GM08714 (cell line): ENCODE measurements at regions not wholly inside any gene's neighbourhood (a gene's known extent, or its start where the extent isn't known, plus 50 kb on each side); places are given as distances from the start of the nearest gene placed in this dataset.

Source experiments
- H3K4me3 ChIP-seq: fragments of 200-500 bp; sonication (Bioruptor generic); 2 replicates; pipeline ENCODE4 v1.5.1; 2014; ENCODE audit warnings: mild to moderate bottlenecking, low read length, inconsistent platforms
- ZNF274 ChIP-seq: IDR thresholded peaks from 2 replicates; pipeline ENCODE4 v1.6.1; 2012; ENCODE audit warnings: mild to moderate bottlenecking, low read depth, low read length

DNA sequence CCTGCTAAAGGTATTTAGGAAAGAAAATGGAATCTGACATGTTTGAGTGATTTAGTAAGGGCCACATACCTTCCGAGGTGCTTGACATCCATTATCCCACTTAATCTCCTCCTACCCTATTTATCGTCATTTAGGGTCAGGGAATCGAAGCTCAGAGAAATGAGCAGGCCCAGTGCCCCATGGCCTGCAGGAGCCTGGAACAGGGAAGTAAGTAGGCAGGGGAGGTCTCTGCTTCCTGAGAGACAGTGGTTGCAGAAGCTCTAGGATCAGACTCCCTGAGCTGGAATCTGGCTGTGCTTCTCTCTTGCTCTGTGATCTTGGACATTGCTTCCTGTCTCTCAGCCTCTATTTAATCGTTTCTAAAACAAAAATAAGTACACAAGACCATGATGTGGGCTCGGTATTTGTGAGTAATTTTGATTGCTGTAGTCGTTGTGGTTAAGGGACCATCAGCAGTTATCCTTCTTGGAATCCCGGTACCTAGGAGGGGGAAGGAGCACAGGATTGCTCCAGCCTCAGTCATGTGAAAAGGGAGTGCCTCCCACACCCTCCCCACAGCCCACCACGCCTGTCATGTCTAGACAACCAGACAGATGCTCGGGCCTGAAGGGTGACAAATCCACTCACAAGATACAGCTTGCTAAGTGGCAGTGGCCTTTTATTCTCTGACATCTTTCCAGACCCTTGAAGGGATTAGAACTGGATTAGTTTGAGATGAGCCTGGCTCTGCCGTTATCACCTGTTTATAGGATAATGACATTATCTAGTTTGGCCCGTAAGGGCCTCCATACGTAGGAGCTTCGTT, 169.2 kb upstream of the TSHZ3 start:
- TF ChIP-seq ZNF274: no peak
- H3K4me3 ChIP-seq: no peak overlapping the region

DNA sequence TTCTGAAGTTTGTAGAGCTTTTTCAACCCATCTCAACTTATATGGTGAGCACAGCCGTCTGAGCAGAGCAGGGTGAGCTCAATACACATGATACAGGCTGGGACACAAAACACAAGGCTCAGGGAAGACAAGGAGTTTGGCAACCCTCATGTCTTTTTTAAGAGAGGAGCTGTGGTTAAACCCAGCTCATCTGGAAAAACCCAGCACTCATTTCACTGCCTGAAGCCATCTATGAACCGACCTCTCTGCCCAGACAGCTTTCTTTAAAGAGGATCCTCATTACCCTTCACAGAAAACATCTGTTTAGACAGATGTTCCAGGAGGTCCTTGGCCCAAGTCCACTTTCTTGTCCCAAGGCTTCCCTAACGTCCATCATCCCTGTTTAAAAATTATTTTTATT, 170.0 kb upstream of the TSHZ3 start:
- no peak overlapping the region for H3K4me3 ChIP-seq
- no peak for TF ChIP-seq ZNF274

DNA sequence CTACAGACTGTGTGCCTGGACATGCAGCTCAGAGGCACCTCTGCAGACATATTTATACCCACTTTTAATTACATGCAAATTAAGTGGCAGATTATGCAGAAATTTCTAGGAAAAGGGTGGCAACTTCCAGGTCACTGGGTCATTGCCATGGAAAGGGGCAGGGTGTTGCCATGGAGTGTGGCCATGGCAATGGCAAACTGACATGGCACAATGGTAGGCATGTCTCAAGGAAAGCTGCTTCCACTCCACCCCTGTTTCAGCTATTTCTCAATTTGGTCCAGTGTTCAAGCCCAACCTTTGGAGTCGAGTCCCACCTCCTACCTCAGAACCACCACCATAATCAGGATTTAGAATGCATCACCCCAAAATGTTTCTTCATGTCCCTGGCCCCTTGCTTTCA, 170.7 kb upstream of the TSHZ3 start:
- no peak for TF ChIP-seq ZNF274
- no peak overlapping the region for H3K4me3 ChIP-seq

DNA sequence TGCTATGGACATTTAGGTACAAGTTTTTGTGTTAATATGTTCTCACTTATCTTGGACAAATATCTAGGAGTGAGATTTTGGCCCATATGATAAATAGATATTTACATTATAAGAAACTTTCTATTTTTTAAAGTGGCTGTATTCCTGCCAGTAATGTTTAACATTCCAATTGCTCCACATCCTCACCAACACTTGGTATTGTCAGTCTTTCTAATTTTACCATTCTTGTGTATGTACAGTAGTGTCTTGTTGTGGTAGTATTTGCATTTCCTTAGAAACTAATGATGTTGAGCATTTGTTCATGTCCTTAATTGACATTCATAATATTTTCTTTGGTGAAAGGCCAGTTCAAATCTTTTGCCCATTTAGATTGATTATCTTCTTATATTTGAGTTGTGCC, 171.4 kb upstream of the TSHZ3 start:
- TF ChIP-seq ZNF274: no peak
- no peak overlapping the region for H3K4me3 ChIP-seq

DNA sequence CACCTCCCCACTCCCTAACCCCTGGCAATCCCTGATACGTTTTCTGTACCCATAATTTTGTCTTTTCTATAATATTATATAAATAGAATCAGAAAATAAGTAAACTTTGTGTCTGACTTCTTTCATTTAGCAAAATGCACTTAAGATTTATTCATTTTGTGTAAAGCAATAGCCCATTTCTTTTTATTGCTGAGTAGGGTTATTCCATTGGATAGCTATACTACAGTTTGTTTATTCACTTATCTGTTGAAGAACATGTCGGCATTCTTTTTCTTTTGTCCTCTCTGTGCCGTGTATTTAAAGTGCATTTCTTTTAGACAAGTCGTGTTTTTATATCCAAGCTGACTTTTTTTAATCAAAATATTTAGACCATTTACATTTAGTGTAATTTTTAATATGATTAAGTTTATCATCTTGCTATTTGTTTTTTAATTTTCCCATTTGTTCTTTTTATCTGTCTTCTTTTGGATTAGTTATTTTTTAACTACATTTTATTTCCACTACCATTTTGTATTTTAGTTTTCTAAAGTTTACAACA, 176.4 kb upstream of the TSHZ3 start:
- H3K4me3 ChIP-seq: no peak overlapping the region
- TF ChIP-seq ZNF274: no peak

DNA sequence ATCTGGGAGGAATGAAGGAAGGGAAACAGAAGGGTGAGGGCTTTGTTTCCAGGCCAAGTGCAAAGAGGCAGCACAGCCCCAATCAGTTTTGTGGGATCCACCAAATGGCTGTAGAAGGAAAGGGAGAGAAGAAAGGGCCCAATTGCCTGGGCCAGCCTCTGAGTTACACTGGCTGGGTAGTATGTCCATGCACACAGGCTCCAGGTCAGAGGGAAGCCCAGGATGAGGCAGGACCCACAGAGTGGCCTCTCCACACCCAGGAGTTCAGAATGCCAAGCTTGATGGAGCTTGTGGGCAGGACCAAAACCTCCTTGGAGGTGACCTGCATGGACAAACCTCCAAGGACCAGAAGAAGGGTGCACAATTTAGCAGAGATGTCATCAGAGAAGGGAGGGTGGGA, 178.2 kb upstream of the TSHZ3 start:
- H3K4me3 ChIP-seq: no peak overlapping the region
- no peak for TF ChIP-seq ZNF274

DNA sequence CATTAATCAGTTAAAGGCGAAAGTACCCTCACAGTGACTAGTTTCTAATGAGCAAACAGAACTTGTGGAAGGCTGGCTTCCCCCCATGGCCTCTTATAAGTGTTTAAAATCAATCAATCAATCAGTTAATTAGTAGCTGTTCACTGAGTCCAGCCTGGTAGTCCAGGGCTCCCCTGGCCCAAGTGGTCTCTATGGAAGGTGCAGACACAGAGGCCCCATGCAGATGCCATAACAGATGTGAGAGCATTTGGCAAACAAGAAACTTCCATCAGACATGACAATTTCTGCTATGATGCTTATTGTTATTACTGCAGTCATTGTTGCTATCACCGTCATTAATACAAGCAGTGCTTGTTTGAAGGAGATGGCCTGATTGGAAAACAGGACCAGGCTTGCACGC, 179.0 kb upstream of the TSHZ3 start:
- H3K4me3 ChIP-seq: no peak overlapping the region
- no peak for TF ChIP-seq ZNF274

DNA sequence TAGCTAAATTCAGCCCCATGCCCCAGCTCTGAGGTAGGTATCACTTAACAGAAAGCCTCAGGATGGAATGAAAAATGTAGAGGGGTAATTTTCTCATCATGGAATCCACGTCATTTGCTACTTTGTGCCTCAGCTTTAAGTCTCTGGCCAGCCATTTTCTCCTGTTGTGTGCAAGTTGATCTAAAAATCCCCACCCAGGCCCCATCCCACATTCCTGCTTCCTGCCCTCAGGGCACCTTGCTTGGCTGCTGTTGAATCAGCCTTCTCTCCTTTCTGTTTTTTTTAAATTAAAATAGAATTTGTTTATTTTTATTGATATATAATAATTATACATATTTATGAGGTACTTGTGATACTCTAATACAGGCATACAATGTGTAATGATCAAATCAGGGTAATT, 179.9 kb upstream of the TSHZ3 start:
- no peak for TF ChIP-seq ZNF274

DNA sequence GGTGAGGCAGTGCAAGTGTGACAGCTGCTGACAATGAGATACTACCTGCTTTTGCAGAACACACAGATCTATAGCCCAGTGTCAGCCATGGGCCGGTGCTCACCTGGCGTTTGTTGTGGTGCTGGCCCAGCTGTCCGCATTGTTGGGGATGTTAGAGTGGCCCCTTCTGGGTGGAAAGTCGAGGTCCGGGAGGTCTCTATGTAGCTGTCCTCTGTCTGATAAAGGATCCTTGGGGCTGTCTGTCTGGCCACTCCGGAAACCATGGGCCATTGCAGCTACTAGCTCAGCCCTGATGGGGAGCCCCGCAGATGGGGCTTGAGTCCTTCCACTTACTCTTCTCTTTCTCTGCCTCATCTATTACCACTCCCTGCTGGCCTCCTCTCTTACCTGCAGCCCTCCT, 181.5 kb upstream of the TSHZ3 start:
- H3K4me3 ChIP-seq: no peak overlapping the region
- TF ChIP-seq ZNF274: no peak

More for the DNA sequence above, 179.9 kb upstream of the TSHZ3 start:
- no peak overlapping the region for H3K4me3 ChIP-seq

DNA sequence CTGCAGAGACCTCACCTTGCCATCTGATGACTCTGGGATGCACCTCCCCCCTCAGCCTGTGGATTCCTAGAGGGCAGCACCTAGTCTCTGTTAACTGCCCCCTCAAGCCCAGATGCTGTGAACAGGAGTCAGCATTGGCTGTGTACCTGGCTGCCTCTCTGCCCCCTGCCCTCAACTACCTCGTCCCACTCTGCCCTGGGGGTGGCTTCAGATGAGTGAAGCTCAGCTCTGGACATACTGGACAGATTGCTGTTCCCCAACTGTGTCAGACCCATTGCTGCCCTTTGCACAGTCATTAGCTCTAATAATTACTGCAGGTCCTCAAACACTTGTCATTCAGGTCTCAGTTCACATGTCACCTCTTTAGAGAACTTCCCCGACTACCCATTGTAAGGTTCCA, 182.1 kb upstream of the TSHZ3 start:
- H3K4me3 ChIP-seq: no peak overlapping the region
- TF ChIP-seq ZNF274: no peak

DNA sequence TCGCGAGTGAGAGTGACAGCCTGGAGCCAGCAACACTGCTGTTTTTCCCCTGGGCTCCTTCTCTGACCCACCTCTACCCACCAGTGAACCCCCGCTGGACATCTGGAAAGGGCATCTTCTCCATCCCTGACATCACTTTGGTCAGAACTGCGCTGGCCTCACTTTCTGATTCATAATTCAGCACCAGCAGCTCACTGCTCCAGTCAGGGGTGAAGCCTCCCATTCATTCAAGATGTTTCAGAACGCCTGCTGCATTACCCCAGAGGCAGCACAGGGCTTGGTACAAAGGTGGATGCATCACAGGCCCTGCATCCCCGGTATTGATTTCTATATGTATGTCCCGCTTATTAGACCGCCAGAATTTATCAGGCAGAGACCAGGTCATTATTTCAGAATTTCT, 182.8 kb upstream of the TSHZ3 start:
- TF ChIP-seq ZNF274: no peak
- H3K4me3 ChIP-seq: no peak overlapping the region

DNA sequence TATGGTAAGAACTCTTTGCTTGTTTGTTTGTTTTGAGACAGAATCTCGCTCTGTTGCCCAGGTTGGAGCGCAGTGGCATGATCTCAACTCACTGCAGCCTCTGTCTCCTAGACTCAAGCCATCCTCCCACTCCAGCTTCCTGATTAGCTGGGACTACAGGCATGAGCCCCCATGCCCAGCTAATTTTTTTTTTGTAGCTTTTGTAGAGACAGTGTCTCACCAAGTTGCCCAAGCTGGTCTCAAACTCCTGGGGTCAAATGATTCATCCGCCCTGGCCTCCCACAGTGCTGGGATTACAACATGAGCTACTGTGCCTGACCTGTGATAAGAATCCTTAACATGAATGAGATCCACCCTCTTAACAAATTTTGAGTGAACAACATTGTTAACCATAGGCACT, 183.9 kb upstream of the TSHZ3 start:
- no peak overlapping the region for H3K4me3 ChIP-seq
- TF ChIP-seq ZNF274: no peak

DNA sequence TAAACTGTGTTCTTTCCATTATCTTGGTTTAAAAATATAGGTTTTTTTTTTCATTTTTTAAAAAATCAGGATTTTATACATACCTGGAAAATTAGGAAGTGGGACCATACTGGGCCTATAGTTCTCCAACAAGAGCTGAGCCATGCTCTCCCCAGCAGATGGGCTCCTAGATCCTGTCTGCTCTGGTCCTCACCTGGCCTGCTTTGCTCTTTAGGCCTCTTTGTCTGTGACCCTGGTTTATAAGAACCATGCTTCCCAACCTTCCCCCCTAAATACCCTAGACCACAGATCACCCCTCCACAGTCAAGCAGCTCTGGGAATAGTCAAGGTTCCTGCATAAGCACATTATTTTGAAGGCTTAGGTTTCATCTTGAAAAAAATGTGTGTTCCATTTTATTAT, 185.0 kb upstream of the TSHZ3 start:
- TF ChIP-seq ZNF274: no peak
- H3K4me3 ChIP-seq: no peak overlapping the region

DNA sequence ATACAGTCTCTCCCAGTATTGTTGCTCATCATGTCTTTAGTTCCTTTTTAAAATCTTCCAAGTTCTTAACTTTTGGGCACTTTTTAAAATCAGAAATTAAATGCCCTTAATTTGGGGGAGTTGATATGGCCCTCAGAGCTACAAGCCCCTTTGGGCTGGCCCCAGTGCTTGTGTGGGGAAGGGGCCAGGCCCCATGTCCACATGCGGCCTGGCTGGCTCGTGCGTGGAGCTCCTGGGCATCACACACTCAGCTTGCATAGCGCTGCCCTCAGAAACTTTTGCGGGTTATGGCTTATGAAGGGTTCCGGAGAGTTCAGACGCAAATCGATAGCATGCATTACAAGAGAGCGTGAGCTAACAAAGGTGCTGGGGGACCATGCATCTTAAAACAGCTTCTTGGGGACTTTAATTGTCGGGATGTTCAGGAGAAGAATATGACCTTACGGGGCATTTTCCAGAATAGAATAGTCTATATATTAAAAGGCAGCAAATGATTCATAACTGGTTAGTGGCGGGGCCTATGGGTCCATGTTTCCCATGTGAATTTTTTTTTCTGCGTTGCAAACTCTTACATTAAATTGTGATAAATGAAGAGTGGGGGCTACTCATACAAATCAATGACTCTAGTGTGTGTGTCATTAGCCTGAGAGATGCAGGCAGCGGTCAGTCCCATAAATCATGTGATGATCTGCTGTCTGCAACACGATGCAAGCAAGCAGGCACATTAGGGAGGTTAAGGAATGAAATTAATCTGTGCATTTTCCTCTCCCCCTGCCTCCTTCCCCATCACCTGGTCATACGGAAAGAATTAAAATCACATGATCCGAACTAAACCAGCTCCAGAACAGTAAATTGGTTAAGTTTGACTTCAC, 185.8 kb upstream of the TSHZ3 start:
- H3K4me3 ChIP-seq: no peak overlapping the region
- no peak for TF ChIP-seq ZNF274
